Liver (tissue), 7 donors: ENCODE measurements at regions not wholly inside any gene's neighbourhood (a gene's known extent, or its start where the extent isn't known, plus 50 kb on each side); places are given as distances from the start of the nearest gene placed in this dataset.

Experiments used
- DNase-seq: peaks from one replicate; pipeline ENCODE4 v3.0.0-alpha.2; 2017; ENCODE audit warnings: low spot score
- H3K27ac ChIP-seq, 2 donors: one replicate each; pipeline ENCODE4 v1.7.0; 2013; ENCODE audit warnings: inconsistent platforms in 2 of 2, low read length in 2 of 2, control low read depth in 1 of 2, low read depth in 1 of 2, mild to moderate bottlenecking in 1 of 2
- H3K27me3 ChIP-seq, 4 donors: one replicate each; pipeline versions ENCODE4 v1.6.1 to v1.7.0; 2013; ENCODE audit warnings: low read length in 3 of 4, inconsistent platforms in 1 of 4, mild to moderate bottlenecking in 1 of 4, moderate library complexity in 1 of 4; ENCODE audit not compliant: control insufficient read depth in 4 of 4, insufficient read depth in 4 of 4
- H3K36me3 ChIP-seq, 4 donors: one replicate each; pipeline versions ENCODE4 v1.6.1 to v1.7.0; 2013; ENCODE audit warnings: low read length in 3 of 4, mild to moderate bottlenecking in 3 of 4, low read depth in 1 of 4, moderate library complexity in 1 of 4; ENCODE audit not compliant: control insufficient read depth in 4 of 4, insufficient read depth in 3 of 4
- H3K4me1 ChIP-seq, 4 donors: one replicate each; pipeline versions ENCODE4 v1.6.1 to v1.7.0; 2013; ENCODE audit warnings: low read length in 3 of 4, mild to moderate bottlenecking in 3 of 4, moderate library complexity in 1 of 4; ENCODE audit not compliant: control insufficient read depth in 4 of 4, insufficient read depth in 4 of 4
- H3K4me3 ChIP-seq, 3 donors: one replicate each; pipeline versions ENCODE4 v1.6.1 to v1.7.0; 2013; ENCODE audit warnings: low read length in 3 of 3, control low read depth in 1 of 3, low read depth in 1 of 3, mild to moderate bottlenecking in 1 of 3
- H3K9ac ChIP-seq, 2 donors: one replicate each; pipeline ENCODE4 v1.7.0; 2013; ENCODE audit warnings: low read length in 2 of 2, mild to moderate bottlenecking in 2 of 2, moderate library complexity in 2 of 2, control low read depth in 1 of 2, low read depth in 1 of 2
- H3K9me3 ChIP-seq, 4 donors: one replicate each; pipeline versions ENCODE4 v1.6.1 to v1.7.0; 2013; ENCODE audit warnings: low read length in 3 of 4; ENCODE audit not compliant: control insufficient read depth in 4 of 4
- EGR1 ChIP-seq, 2 donors: IDR thresholded peaks; 2 replicates each; pipeline ENCODE4 v1.6.1; 2016 to 2018; ENCODE audit warnings: antibody characterized with exemption in 2 of 2, low read depth in 2 of 2
- FOXA1 ChIP-seq: IDR thresholded peaks from 2 replicates; pipeline ENCODE4 v1.6.1; 2016; ENCODE audit warnings: antibody characterized with exemption
- FOXA2 ChIP-seq: IDR thresholded peaks from 2 replicates; pipeline ENCODE4 v1.6.1; 2016; ENCODE audit warnings: antibody characterized with exemption
- GABPA ChIP-seq, 2 donors: IDR thresholded peaks in 1 of 2; conservative IDR thresholded peaks in 1 of 2; 2 replicates each; pipeline ENCODE4 v1.6.1; 2016; ENCODE audit warnings: antibody characterized with exemption in 2 of 2, mild to moderate bottlenecking in 1 of 2, moderate library complexity in 1 of 2
- HNF4A ChIP-seq, 2 donors: conservative IDR thresholded peaks; 2 replicates each; pipeline ENCODE4 v1.6.1; 2016; ENCODE audit warnings: antibody characterized with exemption in 2 of 2, mild to moderate bottlenecking in 2 of 2
- HNF4G ChIP-seq: IDR thresholded peaks from 2 replicates; pipeline ENCODE4 v1.6.1; 2016; ENCODE audit warnings: antibody characterized with exemption
- JUND ChIP-seq, 2 donors: IDR thresholded peaks; 2 replicates each; pipeline ENCODE4 v1.6.1; 2016; ENCODE audit warnings: antibody characterized with exemption in 2 of 2
- MAX ChIP-seq: IDR thresholded peaks from 2 replicates; pipeline ENCODE4 v1.6.1; 2016; ENCODE audit warnings: antibody characterized with exemption
- NR2F2 ChIP-seq: IDR thresholded peaks from 2 replicates; pipeline ENCODE4 v1.6.1; 2016; ENCODE audit warnings: antibody characterized with exemption
- RAD21 ChIP-seq, 2 donors: IDR thresholded peaks; 2 replicates each; pipeline ENCODE4 v1.6.1; 2016; ENCODE audit warnings: antibody characterized with exemption in 2 of 2, mild to moderate bottlenecking in 2 of 2
- RXRA ChIP-seq, 2 donors: IDR thresholded peaks; 2 replicates each; pipeline ENCODE4 v1.6.1; 2017 to 2018; ENCODE audit warnings: antibody characterized with exemption in 2 of 2, mild to moderate bottlenecking in 1 of 2
- SP1 ChIP-seq: IDR thresholded peaks from 2 replicates; pipeline ENCODE4 v1.6.1; 2018; ENCODE audit warnings: antibody characterized with exemption, mild to moderate bottlenecking
- TAF1 ChIP-seq: conservative IDR thresholded peaks from 2 replicates; pipeline ENCODE4 v1.6.1; 2016; ENCODE audit warnings: antibody characterized with exemption, mild to moderate bottlenecking
- WGBS: extraction: QIAGEN DNeasy Blood & Tissue Kit; methylation state at CpG from one replicate; pipeline ENCODE4 v1.1.7; 2013; 5-methylcytosine and 5-hydroxymethylcytosine counted together
- TF ChIP-seq, protein P1 (sequence below): IDR thresholded peaks from 2 replicates; pipeline ENCODE4 v1.6.1; 2016; ENCODE audit warnings: antibody characterized with exemption
- TF ChIP-seq, protein P2 (sequence below): IDR thresholded peaks from 2 replicates; pipeline ENCODE4 v1.6.1; 2016; ENCODE audit warnings: antibody characterized with exemption
- TF ChIP-seq, protein P3 (sequence below): IDR thresholded peaks from 2 replicates; pipeline ENCODE4 v1.6.1; 2016; ENCODE audit warnings: antibody characterized with exemption, mild to moderate bottlenecking
- donor health status: healthy.
- donor health status: healthy.
- donor health status: healthy.
- donor health status: healthy.

GRCh38 chr9:90981726-90982125 is 180.1 kb downstream of the SYK start (continued):
- TF ChIP-seq, protein P1, sequence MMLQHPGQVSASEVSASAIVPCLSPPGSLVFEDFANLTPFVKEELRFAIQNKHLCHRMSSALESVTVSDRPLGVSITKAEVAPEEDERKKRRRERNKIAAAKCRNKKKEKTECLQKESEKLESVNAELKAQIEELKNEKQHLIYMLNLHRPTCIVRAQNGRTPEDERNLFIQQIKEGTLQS: no peak
- no peak for TF ChIP-seq SP1
- TF ChIP-seq RAD21 (IDR thresholded peaks at IDR 0.05): no peak
- TF ChIP-seq GABPA (IDR thresholded peaks at IDR 0.05 in 1 of 2, conservative IDR thresholded peaks at IDR 0.05 in 1 of 2): no peak
- TF ChIP-seq FOXA2: no peak

- WGBS: 86% methylated on average over 3 of the region's 3 CpGs
- no peak for DNase-seq
- H3K36me3 ChIP-seq: no peaks in the 10 kb centered on the region
- peaks cover 0 to 3% (median 0%) of the 10 kb centered on the region in 4 donors for H3K4me1 ChIP-seq
- TF ChIP-seq FOXA1: no peak
- no peak for TF ChIP-seq RAD21 (IDR thresholded peaks at IDR 0.05)
- TF ChIP-seq, protein P2, sequence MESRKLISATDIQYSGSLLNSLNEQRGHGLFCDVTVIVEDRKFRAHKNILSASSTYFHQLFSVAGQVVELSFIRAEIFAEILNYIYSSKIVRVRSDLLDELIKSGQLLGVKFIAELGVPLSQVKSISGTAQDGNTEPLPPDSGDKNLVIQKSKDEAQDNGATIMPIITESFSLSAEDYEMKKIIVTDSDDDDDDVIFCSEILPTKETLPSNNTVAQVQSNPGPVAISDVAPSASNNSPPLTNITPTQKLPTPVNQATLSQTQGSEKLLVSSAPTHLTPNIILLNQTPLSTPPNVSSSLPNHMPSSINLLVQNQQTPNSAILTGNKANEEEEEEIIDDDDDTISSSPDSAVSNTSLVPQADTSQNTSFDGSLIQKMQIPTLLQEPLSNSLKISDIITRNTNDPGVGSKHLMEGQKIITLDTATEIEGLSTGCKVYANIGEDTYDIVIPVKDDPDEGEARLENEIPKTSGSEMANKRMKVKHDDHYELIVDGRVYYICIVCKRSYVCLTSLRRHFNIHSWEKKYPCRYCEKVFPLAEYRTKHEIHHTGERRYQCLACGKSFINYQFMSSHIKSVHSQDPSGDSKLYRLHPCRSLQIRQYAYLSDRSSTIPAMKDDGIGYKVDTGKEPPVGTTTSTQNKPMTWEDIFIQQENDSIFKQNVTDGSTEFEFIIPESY: no peak
- no peak for TF ChIP-seq RXRA (IDR thresholded peaks at IDR 0.05)
- TF ChIP-seq HNF4G: no peak
- no peak for TF ChIP-seq SP1
- TF ChIP-seq, protein P3, sequence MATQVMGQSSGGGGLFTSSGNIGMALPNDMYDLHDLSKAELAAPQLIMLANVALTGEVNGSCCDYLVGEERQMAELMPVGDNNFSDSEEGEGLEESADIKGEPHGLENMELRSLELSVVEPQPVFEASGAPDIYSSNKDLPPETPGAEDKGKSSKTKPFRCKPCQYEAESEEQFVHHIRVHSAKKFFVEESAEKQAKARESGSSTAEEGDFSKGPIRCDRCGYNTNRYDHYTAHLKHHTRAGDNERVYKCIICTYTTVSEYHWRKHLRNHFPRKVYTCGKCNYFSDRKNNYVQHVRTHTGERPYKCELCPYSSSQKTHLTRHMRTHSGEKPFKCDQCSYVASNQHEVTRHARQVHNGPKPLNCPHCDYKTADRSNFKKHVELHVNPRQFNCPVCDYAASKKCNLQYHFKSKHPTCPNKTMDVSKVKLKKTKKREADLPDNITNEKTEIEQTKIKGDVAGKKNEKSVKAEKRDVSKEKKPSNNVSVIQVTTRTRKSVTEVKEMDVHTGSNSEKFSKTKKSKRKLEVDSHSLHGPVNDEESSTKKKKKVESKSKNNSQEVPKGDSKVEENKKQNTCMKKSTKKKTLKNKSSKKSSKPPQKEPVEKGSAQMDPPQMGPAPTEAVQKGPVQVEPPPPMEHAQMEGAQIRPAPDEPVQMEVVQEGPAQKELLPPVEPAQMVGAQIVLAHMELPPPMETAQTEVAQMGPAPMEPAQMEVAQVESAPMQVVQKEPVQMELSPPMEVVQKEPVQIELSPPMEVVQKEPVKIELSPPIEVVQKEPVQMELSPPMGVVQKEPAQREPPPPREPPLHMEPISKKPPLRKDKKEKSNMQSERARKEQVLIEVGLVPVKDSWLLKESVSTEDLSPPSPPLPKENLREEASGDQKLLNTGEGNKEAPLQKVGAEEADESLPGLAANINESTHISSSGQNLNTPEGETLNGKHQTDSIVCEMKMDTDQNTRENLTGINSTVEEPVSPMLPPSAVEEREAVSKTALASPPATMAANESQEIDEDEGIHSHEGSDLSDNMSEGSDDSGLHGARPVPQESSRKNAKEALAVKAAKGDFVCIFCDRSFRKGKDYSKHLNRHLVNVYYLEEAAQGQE: no peak
- TF ChIP-seq MAX: no peak
- no peak for TF ChIP-seq EGR1 (IDR thresholded peaks at IDR 0.05; ENCODE audit: low read depth in 2 of 2)
- TF ChIP-seq NR2F2: no peak
- no peaks in the 10 kb centered on the region for H3K27me3 ChIP-seq
- H3K27ac ChIP-seq: no peak overlapping the region
- no peak overlapping the region for H3K9ac ChIP-seq
- no peak overlapping the region for H3K4me3 ChIP-seq
- no peaks in the 10 kb centered on the region for H3K9me3 ChIP-seq
These were observed 181.8 kb downstream of the SYK start for GRCh38 chr9:90983394-90983793.

GRCh38 chr9:90985631-90986030 is 184.0 kb downstream of the SYK start:
- H3K27me3 ChIP-seq: no peaks in the 10 kb centered on the region
- TF ChIP-seq, protein P1: no peak
- TF ChIP-seq RXRA (IDR thresholded peaks at IDR 0.05) (no peak), HNF4A (conservative IDR thresholded peaks at IDR 0.05) (no peak), EGR1 (IDR thresholded peaks at IDR 0.05; ENCODE audit: low read depth in 2 of 2) (no peak), NR2F2 (no peak), SP1 (no peak), RAD21 (IDR thresholded peaks at IDR 0.05) (no peak), TAF1 (no peak), HNF4G (no peak), JUND (IDR thresholded peaks at IDR 0.05) (no peak)
- TF ChIP-seq, protein P3: no peak
- H3K9ac ChIP-seq: no peak overlapping the region
- WGBS: 87% methylated on average over 3 of the region's 3 CpGs
- DNase-seq: no peak
- no peak overlapping the region for H3K27ac ChIP-seq
- peaks cover 0 to 11% (median 4%) of the 10 kb centered on the region in 4 donors for H3K4me1 ChIP-seq
- no peak overlapping the region for H3K4me3 ChIP-seq
- no peaks in the 10 kb centered on the region for H3K36me3 ChIP-seq
- no peaks in the 10 kb centered on the region for H3K9me3 ChIP-seq
